WTC11 (cell line): ENCODE measurements at regions not wholly inside any gene's neighbourhood (a gene's known extent, or its start where the extent isn't known, plus 50 kb on each side); places are given as distances from the start of the nearest gene placed in this dataset.
"Not testable (repeated sequence)": the region's sequence is repeated elsewhere in the genome, so short reads cannot be mapped to it uniquely, and the experiment has no call there.

ENCODE experiments used
- ATAC-seq: fragments of 200-7000 bp; cut with Tn5 transposase; 2 replicates; pipeline ENCODE4 v1.10.0; 2021; ENCODE audit warnings: mild to moderate bottlenecking, moderate library complexity
- CTCF ChIA-PET: fragments of 300-600 bp; sonication (Branson Sonifier 250); formaldehyde crosslinking; loops from one replicate; lab custom pipeline; 2021; ENCODE audit warnings: antibody characterized with exemption; lab: Charles Lee
- POLR2A ChIA-PET: fragments of 350-600 bp; sonication (Branson Sonifier 250); formaldehyde crosslinking; loops from one replicate; lab custom pipeline; 2021; ENCODE audit warnings: antibody characterized with exemption; lab: Charles Lee
- DNase-seq: peaks from one replicate; pipeline ENCODE4 v3.0.0; 2021; ENCODE audit warnings: low spot score
- H3K27ac Mint-ChIP-seq: 2 replicates; pipeline ENCODE4 v1.8.0; 2021; ENCODE audit warnings: mixed read lengths
- H3K27me3 Mint-ChIP-seq: 2 replicates; pipeline ENCODE4 v1.8.0; 2021; ENCODE audit warnings: low read depth, mild to moderate bottlenecking, moderate library complexity, mixed read lengths
- H3K36me3 Mint-ChIP-seq: 2 replicates; pipeline ENCODE4 v1.8.0; 2021; ENCODE audit warnings: mixed read lengths
- H3K4me1 Mint-ChIP-seq: 2 replicates; pipeline ENCODE4 v1.8.0; 2022; ENCODE audit warnings: mixed read lengths
- H3K4me3 Mint-ChIP-seq: 2 replicates; pipeline ENCODE4 v1.8.0; 2021; ENCODE audit warnings: mild to moderate bottlenecking, moderate library complexity, mixed read lengths
- H3K9me3 Mint-ChIP-seq: 2 replicates; pipeline ENCODE4 v1.8.0; 2021; ENCODE audit warnings: mixed read lengths
- GABPB1 ChIP-seq: sonication (generic); formaldehyde crosslinking; IDR thresholded peaks from 2 replicates; pipeline ENCODE4 v1.8.1; 2023; ENCODE audit warnings: mild to moderate bottlenecking, missing genetic modification reagents
- IRF2 ChIP-seq: sonication (generic); formaldehyde crosslinking; IDR thresholded peaks from 2 replicates; pipeline ENCODE4 v1.8.0; 2022; ENCODE audit warnings: low read depth, missing genetic modification reagents, borderline replicate concordance
- KAT7 ChIP-seq: sonication (generic); formaldehyde crosslinking; IDR thresholded peaks from 2 replicates; pipeline ENCODE4 v1.8.1; 2023; ENCODE audit warnings: missing genetic modification reagents, mild to moderate bottlenecking, borderline replicate concordance
- NFE2L1 ChIP-seq: sonication (generic); formaldehyde crosslinking; IDR thresholded peaks from 2 replicates; pipeline ENCODE4 v1.8.1; 2023; ENCODE audit warnings: missing genetic modification reagents
- NR1H2 ChIP-seq: sonication (generic); formaldehyde crosslinking; IDR thresholded peaks from 2 replicates; pipeline ENCODE4 v1.9.0; 2021; ENCODE audit warnings: mild to moderate bottlenecking, moderate library complexity, missing genetic modification reagents
- SMAD3 ChIP-seq: sonication (generic); formaldehyde crosslinking; IDR thresholded peaks from 2 replicates; pipeline ENCODE4 v1.8.0; 2022; ENCODE audit warnings: missing genetic modification reagents, mild to moderate bottlenecking, borderline replicate concordance
- SP1 ChIP-seq: sonication (generic); formaldehyde crosslinking; conservative IDR thresholded peaks from 2 replicates; pipeline ENCODE4 v1.8.1; 2022; ENCODE audit warnings: missing genetic modification reagents
- ZNF219 ChIP-seq: sonication (generic); formaldehyde crosslinking; IDR thresholded peaks from 2 replicates; pipeline ENCODE4 v1.8.0; 2023; ENCODE audit warnings: missing genetic modification reagents, mild to moderate bottlenecking, borderline replicate concordance
- ZNF317 ChIP-seq: sonication (generic); formaldehyde crosslinking; IDR thresholded peaks from 2 replicates; pipeline ENCODE4 v1.8.1; 2023; ENCODE audit warnings: low read depth, mild to moderate bottlenecking, moderate library complexity, missing genetic modification reagents, borderline replicate concordance
- TF ChIP-seq, protein P1 (sequence below): sonication (generic); formaldehyde crosslinking; IDR thresholded peaks from 2 replicates; pipeline ENCODE4 v1.8.1; 2023; ENCODE audit warnings: mild to moderate bottlenecking, missing genetic modification reagents, moderate library complexity
- TF ChIP-seq, protein P2 (sequence below): sonication (generic); formaldehyde crosslinking; IDR thresholded peaks from 2 replicates; pipeline ENCODE4 v1.8.1; 2022; ENCODE audit warnings: missing genetic modification reagents, borderline replicate concordance
- TF ChIP-seq, protein P3 (sequence below): sonication (generic); formaldehyde crosslinking; IDR thresholded peaks from 2 replicates; pipeline ENCODE4 v1.8.0; 2022; ENCODE audit warnings: mild to moderate bottlenecking, missing genetic modification reagents
- TF ChIP-seq, protein P4 (sequence below): sonication (generic); formaldehyde crosslinking; IDR thresholded peaks from 2 replicates; pipeline ENCODE4 v1.8.1; 2022; ENCODE audit warnings: mild to moderate bottlenecking, missing genetic modification reagents, moderate library complexity, borderline replicate concordance
- TF ChIP-seq, protein P5 (sequence below): sonication (generic); formaldehyde crosslinking; IDR thresholded peaks from 2 replicates; pipeline ENCODE4 v1.8.1; 2023; ENCODE audit warnings: mild to moderate bottlenecking, missing genetic modification reagents
- TF ChIP-seq, protein P6 (sequence below): sonication (generic); formaldehyde crosslinking; IDR thresholded peaks from 2 replicates; pipeline ENCODE4 v1.8.1; 2022; ENCODE audit warnings: low read depth, missing genetic modification reagents, borderline replicate concordance
- TF ChIP-seq, protein P7 (sequence below): sonication (generic); formaldehyde crosslinking; IDR thresholded peaks from 2 replicates; pipeline ENCODE4 v1.8.0; 2022; ENCODE audit warnings: missing genetic modification reagents
- TF ChIP-seq, protein P8 (sequence below): sonication (generic); formaldehyde crosslinking; IDR thresholded peaks from 2 replicates; pipeline ENCODE4 v1.8.1; 2022; ENCODE audit warnings: mild to moderate bottlenecking, moderate library complexity, missing genetic modification reagents

DNA sequence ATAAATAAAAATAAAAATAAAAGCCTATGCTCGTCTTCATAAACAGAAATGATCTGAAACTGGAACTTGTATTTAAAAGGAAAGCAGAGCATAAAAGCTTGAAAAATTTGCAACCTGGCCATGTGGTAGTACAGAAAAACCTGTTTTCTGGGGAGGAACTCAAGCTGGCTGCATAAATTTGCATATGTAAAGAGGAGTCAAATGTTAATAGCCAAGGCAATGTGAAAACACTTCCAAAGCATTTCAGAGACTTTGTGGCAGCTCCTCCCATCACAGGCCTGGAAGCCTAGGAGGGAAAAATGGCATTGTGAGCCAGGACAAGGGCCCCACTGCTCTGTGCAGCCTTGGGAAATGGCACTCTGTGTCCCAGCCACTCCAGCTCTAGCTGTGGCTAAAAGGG is 727.9 kb upstream of the DIAPH2 start (continued):
- no peak for TF ChIP-seq SMAD3 (CRISPR knock-in tag)

DNA sequence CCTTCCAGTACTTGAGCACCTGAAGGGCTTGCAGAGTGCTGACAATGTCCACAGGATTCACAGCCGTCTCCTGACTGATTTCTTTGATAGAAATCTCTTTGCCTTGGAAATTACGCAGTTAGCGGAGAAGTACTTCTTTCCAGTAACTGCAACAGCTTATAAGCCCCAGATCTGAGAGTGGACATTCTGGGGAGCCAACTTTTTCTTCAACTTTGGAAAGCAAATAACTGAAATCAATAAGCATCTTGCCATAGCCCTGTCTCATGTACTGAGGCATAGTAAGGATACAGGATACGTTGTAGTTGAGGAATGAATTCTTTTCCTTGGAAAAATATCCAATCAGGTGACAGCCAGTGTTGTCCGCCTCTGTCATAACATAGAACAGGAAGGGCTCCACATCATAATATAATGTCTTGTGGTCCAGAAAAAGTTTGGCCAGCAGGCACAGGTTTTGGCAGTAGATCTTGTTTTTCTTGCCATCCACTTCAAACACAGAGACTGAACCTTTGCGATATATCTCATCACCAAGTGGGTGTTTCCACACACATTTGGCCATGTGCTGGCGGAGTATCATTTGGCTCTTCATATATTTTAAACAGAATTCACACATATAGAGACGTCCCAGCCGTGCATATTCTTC is 711.1 kb upstream of the DIAPH2 start:
- H3K4me3 Mint-ChIP-seq, H3K27ac Mint-ChIP-seq, CTCF ChIA-PET, ATAC-seq, H3K27me3 Mint-ChIP-seq, DNase-seq, H3K36me3 Mint-ChIP-seq, H3K9me3 Mint-ChIP-seq, POLR2A ChIA-PET, H3K4me1 Mint-ChIP-seq: not testable (repeated sequence)

DNA sequence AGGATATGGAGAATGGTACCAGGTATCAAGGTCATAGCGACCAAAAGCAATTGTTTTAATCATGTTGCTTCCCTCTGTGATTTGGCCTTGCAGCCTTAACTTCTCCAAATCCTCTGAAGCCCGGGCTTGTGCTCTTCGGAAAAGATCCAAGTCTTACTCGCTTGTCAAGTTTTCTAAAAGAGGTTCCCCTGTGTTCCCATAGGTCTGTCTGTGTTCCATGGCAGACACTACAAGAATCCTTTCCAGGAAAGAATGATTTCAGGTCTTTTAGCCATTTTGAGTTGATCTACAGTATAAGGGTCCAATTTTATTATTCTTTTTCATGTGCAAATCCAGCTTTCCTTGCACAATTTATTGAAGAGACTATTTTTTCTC is 710.6 kb upstream of the DIAPH2 start:
- ChIA-PET POLR2A (no interaction called here), CTCF (no interaction called here)
- Mint-ChIP-seq H3K27me3 (no peaks in the 10 kb centered on the region; the same call in none of the 2 replicates), H3K4me1 (no peaks in the 10 kb centered on the region), H3K9me3 (peaks cover 9% of the 10 kb centered on the region), H3K36me3 (no peaks in the 10 kb centered on the region), H3K27ac (no peak overlapping the region), H3K4me3 (no peak overlapping the region)
- TF ChIP-seq, protein P1, sequence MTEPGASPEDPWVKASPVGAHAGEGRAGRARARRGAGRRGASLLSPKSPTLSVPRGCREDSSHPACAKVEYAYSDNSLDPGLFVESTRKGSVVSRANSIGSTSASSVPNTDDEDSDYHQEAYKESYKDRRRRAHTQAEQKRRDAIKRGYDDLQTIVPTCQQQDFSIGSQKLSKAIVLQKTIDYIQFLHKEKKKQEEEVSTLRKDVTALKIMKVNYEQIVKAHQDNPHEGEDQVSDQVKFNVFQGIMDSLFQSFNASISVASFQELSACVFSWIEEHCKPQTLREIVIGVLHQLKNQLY = no peak
- no peak for TF ChIP-seq NR1H2 (CRISPR knock-in tag)
- no peak for TF ChIP-seq IRF2 (CRISPR knock-in tag)
- TF ChIP-seq ZNF317 = no peak
- TF ChIP-seq, protein P2, sequence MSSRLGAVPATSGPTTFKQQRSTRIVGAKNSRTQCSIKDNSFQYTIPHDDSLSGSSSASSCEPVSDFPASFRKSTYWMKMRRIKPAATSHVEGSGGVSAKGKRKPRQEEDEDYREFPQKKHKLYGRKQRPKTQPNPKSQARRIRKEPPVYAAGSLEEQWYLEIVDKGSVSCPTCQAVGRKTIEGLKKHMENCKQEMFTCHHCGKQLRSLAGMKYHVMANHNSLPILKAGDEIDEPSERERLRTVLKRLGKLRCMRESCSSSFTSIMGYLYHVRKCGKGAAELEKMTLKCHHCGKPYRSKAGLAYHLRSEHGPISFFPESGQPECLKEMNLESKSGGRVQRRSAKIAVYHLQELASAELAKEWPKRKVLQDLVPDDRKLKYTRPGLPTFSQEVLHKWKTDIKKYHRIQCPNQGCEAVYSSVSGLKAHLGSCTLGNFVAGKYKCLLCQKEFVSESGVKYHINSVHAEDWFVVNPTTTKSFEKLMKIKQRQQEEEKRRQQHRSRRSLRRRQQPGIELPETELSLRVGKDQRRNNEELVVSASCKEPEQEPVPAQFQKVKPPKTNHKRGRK = no peak
- no peak for TF ChIP-seq GABPB1 (CRISPR knock-in tag)
- TF ChIP-seq, protein P3, sequence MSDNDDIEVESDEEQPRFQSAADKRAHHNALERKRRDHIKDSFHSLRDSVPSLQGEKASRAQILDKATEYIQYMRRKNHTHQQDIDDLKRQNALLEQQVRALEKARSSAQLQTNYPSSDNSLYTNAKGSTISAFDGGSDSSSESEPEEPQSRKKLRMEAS (CRISPR knock-in tag) = no peak
- TF ChIP-seq, protein P4, sequence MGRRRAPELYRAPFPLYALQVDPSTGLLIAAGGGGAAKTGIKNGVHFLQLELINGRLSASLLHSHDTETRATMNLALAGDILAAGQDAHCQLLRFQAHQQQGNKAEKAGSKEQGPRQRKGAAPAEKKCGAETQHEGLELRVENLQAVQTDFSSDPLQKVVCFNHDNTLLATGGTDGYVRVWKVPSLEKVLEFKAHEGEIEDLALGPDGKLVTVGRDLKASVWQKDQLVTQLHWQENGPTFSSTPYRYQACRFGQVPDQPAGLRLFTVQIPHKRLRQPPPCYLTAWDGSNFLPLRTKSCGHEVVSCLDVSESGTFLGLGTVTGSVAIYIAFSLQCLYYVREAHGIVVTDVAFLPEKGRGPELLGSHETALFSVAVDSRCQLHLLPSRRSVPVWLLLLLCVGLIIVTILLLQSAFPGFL = no peak
- TF ChIP-seq ZNF219 (CRISPR knock-in tag) = no peak
- no peak for DNase-seq
- no peak for ATAC-seq

DNA sequence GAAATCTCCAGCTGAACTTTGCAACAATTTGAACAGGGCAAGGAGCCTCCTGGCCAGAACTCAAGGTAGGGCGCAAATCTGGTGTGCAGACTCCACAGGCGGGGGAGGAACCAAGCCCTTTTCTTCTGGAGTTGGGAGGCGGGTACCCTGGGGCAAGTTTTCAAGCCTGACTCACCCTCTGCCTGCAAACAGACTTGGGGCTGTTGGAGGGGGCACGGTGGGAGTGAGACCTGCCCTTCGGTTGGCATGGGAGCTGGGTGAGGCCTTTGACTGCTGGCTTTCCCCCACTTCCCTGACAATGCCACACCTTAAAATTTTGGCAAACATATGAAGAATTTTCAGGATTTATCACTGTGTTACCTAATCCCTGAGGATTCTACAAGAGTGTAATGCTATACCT is 709.8 kb upstream of the DIAPH2 start:
- no peaks in the 10 kb centered on the region for H3K4me1 Mint-ChIP-seq
- ATAC-seq (no peak), DNase-seq (no peak)
- CTCF ChIA-PET = no interaction called here
- H3K36me3 Mint-ChIP-seq = no peaks in the 10 kb centered on the region
- POLR2A ChIA-PET = no interaction called here
- H3K4me3 Mint-ChIP-seq = no peak overlapping the region
- no peaks in the 10 kb centered on the region; the same call in none of the 2 replicates for H3K27me3 Mint-ChIP-seq
- peaks cover 13% of the 10 kb centered on the region for H3K9me3 Mint-ChIP-seq
- no peak overlapping the region for H3K27ac Mint-ChIP-seq
- TF ChIP-seq NFE2L1 (CRISPR knock-in tag) (no peak), SP1 (no peak), KAT7 (CRISPR knock-in tag) (no peak)
- TF ChIP-seq, protein P5, sequence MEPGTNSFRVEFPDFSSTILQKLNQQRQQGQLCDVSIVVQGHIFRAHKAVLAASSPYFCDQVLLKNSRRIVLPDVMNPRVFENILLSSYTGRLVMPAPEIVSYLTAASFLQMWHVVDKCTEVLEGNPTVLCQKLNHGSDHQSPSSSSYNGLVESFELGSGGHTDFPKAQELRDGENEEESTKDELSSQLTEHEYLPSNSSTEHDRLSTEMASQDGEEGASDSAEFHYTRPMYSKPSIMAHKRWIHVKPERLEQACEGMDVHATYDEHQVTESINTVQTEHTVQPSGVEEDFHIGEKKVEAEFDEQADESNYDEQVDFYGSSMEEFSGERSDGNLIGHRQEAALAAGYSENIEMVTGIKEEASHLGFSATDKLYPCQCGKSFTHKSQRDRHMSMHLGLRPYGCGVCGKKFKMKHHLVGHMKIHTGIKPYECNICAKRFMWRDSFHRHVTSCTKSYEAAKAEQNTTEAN (CRISPR knock-in tag) = no peak
- TF ChIP-seq, protein P6, sequence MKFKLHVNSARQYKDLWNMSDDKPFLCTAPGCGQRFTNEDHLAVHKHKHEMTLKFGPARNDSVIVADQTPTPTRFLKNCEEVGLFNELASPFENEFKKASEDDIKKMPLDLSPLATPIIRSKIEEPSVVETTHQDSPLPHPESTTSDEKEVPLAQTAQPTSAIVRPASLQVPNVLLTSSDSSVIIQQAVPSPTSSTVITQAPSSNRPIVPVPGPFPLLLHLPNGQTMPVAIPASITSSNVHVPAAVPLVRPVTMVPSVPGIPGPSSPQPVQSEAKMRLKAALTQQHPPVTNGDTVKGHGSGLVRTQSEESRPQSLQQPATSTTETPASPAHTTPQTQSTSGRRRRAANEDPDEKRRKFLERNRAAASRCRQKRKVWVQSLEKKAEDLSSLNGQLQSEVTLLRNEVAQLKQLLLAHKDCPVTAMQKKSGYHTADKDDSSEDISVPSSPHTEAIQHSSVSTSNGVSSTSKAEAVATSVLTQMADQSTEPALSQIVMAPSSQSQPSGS (CRISPR knock-in tag) = no peak
- TF ChIP-seq, protein P7, sequence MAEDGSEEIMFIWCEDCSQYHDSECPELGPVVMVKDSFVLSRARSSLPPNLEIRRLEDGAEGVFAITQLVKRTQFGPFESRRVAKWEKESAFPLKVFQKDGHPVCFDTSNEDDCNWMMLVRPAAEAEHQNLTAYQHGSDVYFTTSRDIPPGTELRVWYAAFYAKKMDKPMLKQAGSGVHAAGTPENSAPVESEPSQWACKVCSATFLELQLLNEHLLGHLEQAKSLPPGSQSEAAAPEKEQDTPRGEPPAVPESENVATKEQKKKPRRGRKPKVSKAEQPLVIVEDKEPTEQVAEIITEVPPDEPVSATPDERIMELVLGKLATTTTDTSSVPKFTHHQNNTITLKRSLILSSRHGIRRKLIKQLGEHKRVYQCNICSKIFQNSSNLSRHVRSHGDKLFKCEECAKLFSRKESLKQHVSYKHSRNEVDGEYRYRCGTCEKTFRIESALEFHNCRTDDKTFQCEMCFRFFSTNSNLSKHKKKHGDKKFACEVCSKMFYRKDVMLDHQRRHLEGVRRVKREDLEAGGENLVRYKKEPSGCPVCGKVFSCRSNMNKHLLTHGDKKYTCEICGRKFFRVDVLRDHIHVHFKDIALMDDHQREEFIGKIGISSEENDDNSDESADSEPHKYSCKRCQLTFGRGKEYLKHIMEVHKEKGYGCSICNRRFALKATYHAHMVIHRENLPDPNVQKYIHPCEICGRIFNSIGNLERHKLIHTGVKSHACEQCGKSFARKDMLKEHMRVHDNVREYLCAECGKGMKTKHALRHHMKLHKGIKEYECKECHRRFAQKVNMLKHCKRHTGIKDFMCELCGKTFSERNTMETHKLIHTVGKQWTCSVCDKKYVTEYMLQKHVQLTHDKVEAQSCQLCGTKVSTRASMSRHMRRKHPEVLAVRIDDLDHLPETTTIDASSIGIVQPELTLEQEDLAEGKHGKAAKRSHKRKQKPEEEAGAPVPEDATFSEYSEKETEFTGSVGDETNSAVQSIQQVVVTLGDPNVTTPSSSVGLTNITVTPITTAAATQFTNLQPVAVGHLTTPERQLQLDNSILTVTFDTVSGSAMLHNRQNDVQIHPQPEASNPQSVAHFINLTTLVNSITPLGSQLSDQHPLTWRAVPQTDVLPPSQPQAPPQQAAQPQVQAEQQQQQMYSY (CRISPR knock-in tag) = no peak
- TF ChIP-seq, protein P8, sequence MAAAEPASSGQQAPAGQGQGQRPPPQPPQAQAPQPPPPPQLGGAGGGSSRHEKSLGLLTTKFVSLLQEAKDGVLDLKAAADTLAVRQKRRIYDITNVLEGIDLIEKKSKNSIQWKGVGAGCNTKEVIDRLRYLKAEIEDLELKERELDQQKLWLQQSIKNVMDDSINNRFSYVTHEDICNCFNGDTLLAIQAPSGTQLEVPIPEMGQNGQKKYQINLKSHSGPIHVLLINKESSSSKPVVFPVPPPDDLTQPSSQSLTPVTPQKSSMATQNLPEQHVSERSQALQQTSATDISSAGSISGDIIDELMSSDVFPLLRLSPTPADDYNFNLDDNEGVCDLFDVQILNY = no peak
